OCI-LY7 (cell line): ENCODE measurements at regions not wholly inside any gene's neighbourhood (a gene's known extent, or its start where the extent isn't known, plus 50 kb on each side); places are given as distances from the start of the nearest gene placed in this dataset.

ENCODE experiments used
- EZH2phosphoT487 ChIP-seq: fragments of 200-600 bp; sonication (generic); IDR thresholded peaks from 2 replicates; pipeline ENCODE4 v1.6.1; 2018; ENCODE audit warnings: low read depth, borderline replicate concordance, mild to moderate bottlenecking, mixed run types, antibody characterized with exemption, low read length, moderate library complexity, mixed read lengths
- TF ChIP-seq, protein P1 (sequence below): fragments of 200-600 bp; sonication (generic); conservative IDR thresholded peaks from 2 replicates; pipeline ENCODE4 v1.5.1; 2014; ENCODE audit warnings: mild to moderate bottlenecking, antibody characterized with exemption, low read length, moderate library complexity, mixed read lengths

- TF ChIP-seq, protein P1, sequence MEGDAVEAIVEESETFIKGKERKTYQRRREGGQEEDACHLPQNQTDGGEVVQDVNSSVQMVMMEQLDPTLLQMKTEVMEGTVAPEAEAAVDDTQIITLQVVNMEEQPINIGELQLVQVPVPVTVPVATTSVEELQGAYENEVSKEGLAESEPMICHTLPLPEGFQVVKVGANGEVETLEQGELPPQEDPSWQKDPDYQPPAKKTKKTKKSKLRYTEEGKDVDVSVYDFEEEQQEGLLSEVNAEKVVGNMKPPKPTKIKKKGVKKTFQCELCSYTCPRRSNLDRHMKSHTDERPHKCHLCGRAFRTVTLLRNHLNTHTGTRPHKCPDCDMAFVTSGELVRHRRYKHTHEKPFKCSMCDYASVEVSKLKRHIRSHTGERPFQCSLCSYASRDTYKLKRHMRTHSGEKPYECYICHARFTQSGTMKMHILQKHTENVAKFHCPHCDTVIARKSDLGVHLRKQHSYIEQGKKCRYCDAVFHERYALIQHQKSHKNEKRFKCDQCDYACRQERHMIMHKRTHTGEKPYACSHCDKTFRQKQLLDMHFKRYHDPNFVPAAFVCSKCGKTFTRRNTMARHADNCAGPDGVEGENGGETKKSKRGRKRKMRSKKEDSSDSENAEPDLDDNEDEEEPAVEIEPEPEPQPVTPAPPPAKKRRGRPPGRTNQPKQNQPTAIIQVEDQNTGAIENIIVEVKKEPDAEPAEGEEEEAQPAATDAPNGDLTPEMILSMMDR, result no peak
- no peak for TF ChIP-seq EZH2phosphoT487
Measured at GRCh38 chr7:36078816-36079360, 74.2 kb upstream of the EEPD1 start.
